Smooth muscle cell (in vitro differentiated cells): ENCODE measurements at regions not wholly inside any gene's neighbourhood (a gene's known extent, or its start where the extent isn't known, plus 50 kb on each side); places are given as distances from the start of the nearest gene placed in this dataset.

ENCODE experiments used
- DNase-seq: peaks from one replicate; lab custom pipeline; 2025; ENCODE audit not compliant: unreplicated experiment; lab: John Stamatoyannopoulos, UW
- H2AFZ ChIP-seq: fragments of 200-600 bp; sonication (generic); 2 replicates; pipeline ENCODE4 v1.6.0; 2016; ENCODE audit warnings: antibody characterized with exemption, low read depth, mild to moderate bottlenecking
- H3F3A ChIP-seq: fragments of 200-600 bp; sonication (generic); 2 replicates; pipeline ENCODE4 v1.6.0; 2017; ENCODE audit warnings: antibody characterized with exemption, low read depth
- H3K27ac ChIP-seq: fragments of 200-600 bp; sonication (generic); 2 replicates; pipeline ENCODE4 v1.5.1; 2016; ENCODE audit warnings: low read depth, mild to moderate bottlenecking
- H3K27me3 ChIP-seq: fragments of 200-600 bp; sonication (generic); 2 replicates; pipeline ENCODE4 v1.6.1; 2016; ENCODE audit warnings: low read depth, mild to moderate bottlenecking
- H3K36me3 ChIP-seq: fragments of 200-600 bp; sonication (generic); 2 replicates; pipeline ENCODE4 v1.5.1; 2016; ENCODE audit warnings: low read depth
- H3K4me1 ChIP-seq: fragments of 200-600 bp; sonication (generic); 2 replicates; pipeline ENCODE4 v1.5.1; 2016; ENCODE audit warnings: low read depth
- H3K4me2 ChIP-seq: fragments of 200-600 bp; sonication (generic); 2 replicates; pipeline ENCODE4 v1.6.0; 2016; ENCODE audit warnings: mild to moderate bottlenecking
- H3K4me3 ChIP-seq: fragments of 200-600 bp; sonication (generic); 2 replicates; pipeline ENCODE4 v1.5.1; 2016; ENCODE audit warnings: mild to moderate bottlenecking
- H3K79me2 ChIP-seq: fragments of 200-600 bp; sonication (generic); 2 replicates; pipeline ENCODE4 v1.6.0; 2016; ENCODE audit warnings: low read depth, mild to moderate bottlenecking
- H3K9ac ChIP-seq: fragments of 200-600 bp; sonication (generic); 2 replicates; pipeline ENCODE4 v1.6.0; 2016; ENCODE audit warnings: low read depth
- H3K9me3 ChIP-seq: fragments of 200-600 bp; sonication (generic); replicated peaks from 2 replicates; pipeline ENCODE4 v1.5.1; 2016; ENCODE audit warnings: low read depth
- H4K20me1 ChIP-seq: fragments of 200-600 bp; sonication (generic); 2 replicates; pipeline ENCODE4 v1.6.0; 2016; ENCODE audit warnings: low read depth
- CTCF ChIP-seq: fragments of 200-600 bp; sonication (generic); IDR thresholded peaks from 2 replicates; pipeline ENCODE4 v1.5.1; 2017; ENCODE audit warnings: borderline replicate concordance, mild to moderate bottlenecking, antibody characterized with exemption; ENCODE audit not compliant: insufficient read depth, poor library complexity, severe bottlenecking
- WGBS: methylation state at CpG from one replicate; pipeline ENCODE4 v1.1.7; 2016; ENCODE audit warnings: low lambda C conversion rate; 5-methylcytosine and 5-hydroxymethylcytosine counted together

DNA sequence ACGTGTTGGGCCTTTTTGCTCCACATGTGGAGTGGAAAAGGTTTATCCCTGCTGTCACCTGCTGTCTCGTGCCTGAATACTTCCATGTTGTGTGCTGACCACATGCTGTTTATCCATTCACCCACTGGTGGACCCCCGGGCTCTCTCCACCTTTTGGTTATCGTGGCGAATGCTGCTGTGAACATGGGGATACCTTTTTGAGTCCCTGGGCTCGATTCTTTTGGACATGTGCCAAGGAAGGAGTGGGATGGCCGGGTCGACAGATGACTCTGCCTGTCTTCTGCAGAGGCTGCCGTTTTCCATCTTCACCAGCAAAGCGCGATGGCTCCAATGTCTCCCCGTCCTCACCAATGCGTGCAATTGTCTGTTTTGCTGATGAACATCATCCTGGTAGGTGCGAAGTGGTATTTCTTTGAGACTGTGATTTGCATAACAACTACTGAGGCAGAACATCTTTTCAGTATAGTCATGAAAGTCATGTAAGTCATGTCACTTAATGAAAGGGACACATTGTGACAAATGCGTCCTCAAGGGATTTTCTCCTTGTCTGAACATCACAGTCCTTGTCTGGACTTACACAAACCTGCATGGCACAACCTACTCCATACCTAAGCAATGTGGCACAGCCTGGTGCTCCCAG lies 758.7 kb downstream of the BRD1 start:
- DNase-seq, result no peak
- Histone ChIP-seq H3K27me3 (peaks cover 6% of the 10 kb centered on the region), H3K9me3 (no peaks in the 10 kb centered on the region), H3K4me3 (no peak overlapping the region), H3K4me2 (no peak overlapping the region), H2AFZ (no peak overlapping the region), H3K36me3 (no peaks in the 10 kb centered on the region), H3K4me1 (no peaks in the 10 kb centered on the region), H3K27ac (no peak overlapping the region), H4K20me1 (no peaks in the 10 kb centered on the region), H3F3A (no peaks in the 10 kb centered on the region), H3K9ac (no peak overlapping the region), H3K79me2 (no peaks in the 10 kb centered on the region)
- 86% methylated on average over 15 of the region's 15 CpGs for WGBS
- no peak for TF ChIP-seq CTCF

DNA sequence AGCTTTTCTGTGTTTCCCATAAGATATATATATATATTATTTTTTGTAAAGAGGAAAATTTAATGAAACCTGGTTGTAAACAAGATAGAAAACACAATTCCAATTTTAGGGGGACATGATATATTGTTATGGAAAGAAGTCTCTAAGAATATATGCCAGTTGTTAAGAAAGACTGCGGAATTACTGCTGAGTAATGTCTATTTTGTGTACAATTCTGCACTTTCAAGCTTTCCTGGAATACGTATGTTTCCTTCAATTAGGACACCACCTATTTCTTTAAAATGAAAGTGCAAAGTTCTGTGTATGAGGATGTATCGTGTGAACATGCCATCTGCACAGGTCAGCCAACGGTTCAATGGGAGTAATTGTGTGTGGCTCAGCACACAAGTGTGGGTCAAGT lies 760.2 kb downstream of the BRD1 start:
- Histone ChIP-seq H3K4me3 (no peak overlapping the region), H3K27ac (no peak overlapping the region), H3K36me3 (no peaks in the 10 kb centered on the region), H3K79me2 (no peaks in the 10 kb centered on the region), H4K20me1 (no peaks in the 10 kb centered on the region), H3K27me3 (peaks cover 11% of the 10 kb centered on the region), H3K4me1 (no peaks in the 10 kb centered on the region), H3K4me2 (no peak overlapping the region), H3F3A (no peaks in the 10 kb centered on the region), H3K9ac (no peak overlapping the region), H2AFZ (no peak overlapping the region), H3K9me3 (no peaks in the 10 kb centered on the region)
- 97% methylated on average over 4 of the region's 4 CpGs for WGBS
- no peak for DNase-seq
- no peak for TF ChIP-seq CTCF

GRCh38 chr22:49066619-49067018 lies 761.1 kb downstream of the BRD1 start:
- Histone ChIP-seq H3K4me3 (no peak overlapping the region), H3K4me1 (no peaks in the 10 kb centered on the region), H3K4me2 (no peak overlapping the region), H4K20me1 (no peaks in the 10 kb centered on the region), H3F3A (no peaks in the 10 kb centered on the region), H2AFZ (no peak overlapping the region), H3K9ac (no peak overlapping the region), H3K36me3 (no peaks in the 10 kb centered on the region), H3K9me3 (no peaks in the 10 kb centered on the region), H3K27me3 (peaks cover 18% of the 10 kb centered on the region), H3K79me2 (no peaks in the 10 kb centered on the region), H3K27ac (no peak overlapping the region)
- DNase-seq, result no peak
- WGBS, result 86% methylated on average over 9 of the region's 9 CpGs
- no peak for TF ChIP-seq CTCF

- H3K36me3 ChIP-seq, result no peaks in the 10 kb centered on the region
- TF ChIP-seq CTCF, result no peak
- 86% methylated on average over 7 of the region's 7 CpGs for WGBS
- no peaks in the 10 kb centered on the region for H3K4me1 ChIP-seq
- H3K27me3 ChIP-seq, result peaks cover 20% of the 10 kb centered on the region
- H3K27ac ChIP-seq, result no peak overlapping the region
- H3K4me2 ChIP-seq, result no peak overlapping the region
- no peaks in the 10 kb centered on the region for H3K9me3 ChIP-seq
- no peak for DNase-seq
- no peaks in the 10 kb centered on the region for H3F3A ChIP-seq
- no peak overlapping the region for H3K4me3 ChIP-seq
- no peak overlapping the region for H2AFZ ChIP-seq
- no peaks in the 10 kb centered on the region for H3K79me2 ChIP-seq
- H3K9ac ChIP-seq, result no peak overlapping the region
- no peaks in the 10 kb centered on the region for H4K20me1 ChIP-seq
Measured at GRCh38 chr22:49064836-49065235, 762.8 kb downstream of the BRD1 start.
